K562 (cell line): ENCODE measurements at regions not wholly inside any gene's neighbourhood (a gene's known extent, or its start where the extent isn't known, plus 50 kb on each side); places are given as distances from the start of the nearest gene placed in this dataset.

Experiments used
- ATAC-seq: fragments of 200-7000 bp; cut with Tn5 transposase; 3 replicates; pipeline ENCODE4 v1.9.1; 2020; ENCODE audit warnings: moderate library complexity
- BruUV-seq: library from RNA; stranded (reverse); fragments of 400-500 nt; replicated peaks from 2 replicates; lab custom pipeline; 2021; lab: Mats Ljungman, UMichigan
- CTCF ChIA-PET: fragments of 300-600 bp; formaldehyde crosslinking; extraction: SDS; loops from one replicate; lab custom pipeline; 2021; ENCODE audit warnings: low intra/inter-chr PET ratio; lab: Yijun Ruan, JAX
- POLR2A ChIA-PET: fragments of 300-600, 350-650 bp; sonication (Branson Sonifier 250); formaldehyde crosslinking; extraction: SDS; loops from one replicate; lab custom pipeline; 2021; ENCODE audit warnings: antibody characterized with exemption, inconsistent platforms; lab: Yijun Ruan, JAX
- DNase-seq, 4 experiments: peaks; one replicate each; pipeline versions ENCODE4 v3.0.0 to v3.0.0-alpha.2; 2011 to 2018; ENCODE audit warnings: low spot score in 3 of 4, mixed read lengths in 3 of 4; ENCODE audit errors: extremely low read depth in 1 of 4
- FAIRE-seq: peaks from 2 replicates; lab custom pipeline; 2011; peaks lifted over from hg19 to GRCh38; lab: Jason Lieb, UNC
- H2AFZ ChIP-seq: 2 replicates; pipeline ENCODE4 v1.6.0; 2011; ENCODE audit warnings: low read depth, low read length, control low read depth, inconsistent platforms
- H3K27ac ChIP-seq: fragments of 200-600 bp; 3 replicates; pipeline ENCODE4 v1.8.0; 2011; ENCODE audit warnings: low read depth, mild to moderate bottlenecking, control low read depth, inconsistent platforms, low read length, moderate library complexity, mixed read lengths; ENCODE audit errors: extremely low read depth
- H3K27me3 ChIP-seq, 2 experiments: fragments of 300-600 bp in 1 of 2; 2 replicates in 1 of 2; 3 replicates in 1 of 2; pipeline versions ENCODE4 v1.6.0 to v1.8.0; 2011; ENCODE audit warnings: inconsistent platforms in 2 of 2, low read length in 2 of 2, mild to moderate bottlenecking in 1 of 2, mixed read lengths in 1 of 2, moderate library complexity in 1 of 2; ENCODE audit not compliant: control insufficient read depth in 2 of 2, insufficient read depth in 2 of 2
- H3K36me3 ChIP-seq: fragments of 300-600 bp; 3 replicates; pipeline ENCODE4 v1.8.0; 2011; ENCODE audit warnings: mild to moderate bottlenecking, low read length, inconsistent platforms; ENCODE audit not compliant: control insufficient read depth, insufficient read depth
- H3K4me1 ChIP-seq, 2 experiments: fragments of 200-600 bp in 1 of 2; replicated peaks in 1 of 2; 2 replicates in 1 of 2; 3 replicates in 1 of 2; pipeline versions ENCODE4 v1.5.1 to v1.8.0; 2011; ENCODE audit warnings: inconsistent platforms in 2 of 2, low read length in 2 of 2, mild to moderate bottlenecking in 1 of 2, mixed read lengths in 1 of 2, moderate library complexity in 1 of 2; ENCODE audit not compliant: control insufficient read depth in 2 of 2, insufficient read depth in 2 of 2
- H3K4me2 ChIP-seq: 2 replicates; pipeline ENCODE4 v1.6.1; 2011; ENCODE audit warnings: low read length, control low read depth, inconsistent platforms, mixed read lengths; ENCODE audit not compliant: insufficient read depth
- H3K4me3 ChIP-seq: fragments of 200-600 bp; sonication (generic), shearing (Covaris generic); 2 replicates; pipeline ENCODE4 v1.5.1; 2016; ENCODE audit warnings: control low read depth, inconsistent platforms
- H3K79me2 ChIP-seq: fragments of 200-600 bp; 3 replicates; pipeline ENCODE4 v1.8.0; 2011; ENCODE audit warnings: low read length, inconsistent platforms; ENCODE audit not compliant: control insufficient read depth, insufficient read depth
- H3K9ac ChIP-seq, 2 experiments: 2 replicates each; pipeline versions ENCODE4 v1.6.0 to v1.6.1; 2011; ENCODE audit warnings: low read depth in 2 of 2, low read length in 2 of 2, control low read depth in 1 of 2, inconsistent platforms in 1 of 2, mild to moderate bottlenecking in 1 of 2, mixed read lengths in 1 of 2; ENCODE audit not compliant: insufficient read depth in 1 of 2
- H3K9me1 ChIP-seq: one replicate; pipeline ENCODE4 v1.6.0; 2011; ENCODE audit warnings: inconsistent platforms, mild to moderate bottlenecking, low read length, moderate library complexity; ENCODE audit not compliant: control insufficient read depth, insufficient read depth
- H3K9me3 ChIP-seq: replicated peaks from 2 replicates; pipeline ENCODE4 v1.5.1; 2011; ENCODE audit warnings: low read depth, low read length, inconsistent platforms; ENCODE audit not compliant: control insufficient read depth, insufficient read depth
- H4K20me1 ChIP-seq: replicated peaks from 2 replicates; pipeline ENCODE4 v1.6.1; 2011; ENCODE audit warnings: low read length, inconsistent platforms, mixed read lengths; ENCODE audit not compliant: control insufficient read depth, insufficient read depth
- BCOR ChIP-seq: fragments of 450-650 bp; IDR thresholded peaks from 2 replicates; pipeline ENCODE4 v1.6.1; 2016
- BHLHE40 ChIP-seq: IDR thresholded peaks from 2 replicates; pipeline ENCODE4 v1.6.1; 2011; ENCODE audit warnings: low read length, improper control_type of control experiment
- CCAR2 ChIP-seq: fragments of 200-400 bp; formaldehyde crosslinking; IDR thresholded peaks from 2 replicates; pipeline ENCODE4 v1.6.1; 2017; ENCODE audit warnings: mild to moderate bottlenecking, low read depth, low read length
- CXXC5 ChIP-seq: fragments of 250-450 bp; sonication (Bioruptor Pico); IDR thresholded peaks from 2 replicates; pipeline ENCODE4 v1.8.0; 2022; ENCODE audit warnings: inconsistent platforms, mild to moderate bottlenecking, moderate library complexity
- E2F4 ChIP-seq: sonication (generic); formaldehyde crosslinking; IDR thresholded peaks from 2 replicates; pipeline ENCODE4 v1.8.0; 2022; ENCODE audit warnings: mild to moderate bottlenecking, low read depth, missing genetic modification reagents
- ELK3 ChIP-seq: fragments of 450-650 bp; formaldehyde crosslinking; IDR thresholded peaks from 2 replicates; pipeline ENCODE4 v1.4.0; 2020; ENCODE audit warnings: mild to moderate bottlenecking
- FUS ChIP-seq: fragments of 200-400 bp; formaldehyde crosslinking; optimal IDR thresholded peaks from 2 replicates; pipeline ENCODE3; 2017; ENCODE audit warnings: low read depth, low read length
- MAZ ChIP-seq, 2 experiments: fragments of 450-650 bp in 1 of 2; sonication (generic) in 1 of 2; formaldehyde crosslinking; IDR thresholded peaks in 1 of 2; conservative IDR thresholded peaks in 1 of 2; 2 replicates each; pipeline versions ENCODE4 v1.4.0 to v1.5.0; 2020; ENCODE audit warnings: mild to moderate bottlenecking in 1 of 2, missing genetic modification reagents in 1 of 2
- MIER1 ChIP-seq: fragments of 450-650 bp; IDR thresholded peaks from 2 replicates; pipeline ENCODE4 v1.6.1; 2016; ENCODE audit warnings: antibody characterized with exemption, mild to moderate bottlenecking, low read depth
- MTA3 ChIP-seq: fragments of 450-650 bp; formaldehyde crosslinking; IDR thresholded peaks from 2 replicates; pipeline ENCODE4 v1.6.1; 2017; ENCODE audit warnings: mild to moderate bottlenecking, borderline replicate concordance
- NCOA6 ChIP-seq: fragments of 450-650 bp; IDR thresholded peaks from 2 replicates; pipeline ENCODE4 v1.6.1; 2017; ENCODE audit warnings: mild to moderate bottlenecking
- NELFE ChIP-seq: IDR thresholded peaks from 2 replicates; pipeline ENCODE4 v1.6.1; 2011; ENCODE audit warnings: mild to moderate bottlenecking; ENCODE audit not compliant: insufficient read depth, insufficient read length
- PHB2 ChIP-seq: fragments of 450-650 bp; IDR thresholded peaks from 2 replicates; pipeline ENCODE4 v1.6.1; 2017; ENCODE audit warnings: low read depth
- SIN3B ChIP-seq: fragments of 450-650 bp; IDR thresholded peaks from 2 replicates; pipeline ENCODE4 v1.6.1; 2017; ENCODE audit warnings: low read depth, mild to moderate bottlenecking, moderate library complexity
- ZBED1 ChIP-seq: IDR thresholded peaks from 2 replicates; pipeline ENCODE4 v1.6.1; 2014
- ZC3H4 ChIP-seq: sonication (generic); formaldehyde crosslinking; IDR thresholded peaks from 2 replicates; pipeline ENCODE4 v1.9.0; 2021; ENCODE audit warnings: missing genetic modification reagents, borderline replicate concordance
- ZNF282 ChIP-seq: sonication (generic); formaldehyde crosslinking; IDR thresholded peaks from 2 replicates; pipeline ENCODE4 v1.8.1; 2023; ENCODE audit warnings: missing genetic modification reagents
- ZNF449 ChIP-seq: fragments of 250-450 bp; sonication (Bioruptor Pico); IDR thresholded peaks from 2 replicates; pipeline ENCODE4 v1.8.0; 2022; ENCODE audit warnings: moderate library complexity, mild to moderate bottlenecking, inconsistent platforms
- ZNF668 ChIP-seq: fragments of 250-450 bp; sonication (Bioruptor Pico); IDR thresholded peaks from 2 replicates; pipeline ENCODE4 v1.8.0; 2022; ENCODE audit warnings: mild to moderate bottlenecking, inconsistent platforms
- WGBS: fragments of 100-300 bp; shearing (Covaris generic); methylation state at CpG from one replicate; pipeline ENCODE4 v1.1.6; 2016; ENCODE audit warnings: low coverage, mixed read lengths; ENCODE audit not compliant: insufficient coverage; ENCODE audit errors: missing lambda C conversion rate; 5-methylcytosine and 5-hydroxymethylcytosine counted together
- in situ Hi-C: fragments of 300-500 bp; cut with MboI; formaldehyde crosslinking; loops from 4 replicates; pipeline ENCODE4 v1.15.0; 2018; ENCODE audit warnings: inconsistent platforms, mixed read lengths
- intact Hi-C: fragments of 100-400 bp; cut with micrococcal nuclease; formaldehyde crosslinking; loops from 2 replicates; pipeline ENCODE4 v1.14.2; 2022

DNA sequence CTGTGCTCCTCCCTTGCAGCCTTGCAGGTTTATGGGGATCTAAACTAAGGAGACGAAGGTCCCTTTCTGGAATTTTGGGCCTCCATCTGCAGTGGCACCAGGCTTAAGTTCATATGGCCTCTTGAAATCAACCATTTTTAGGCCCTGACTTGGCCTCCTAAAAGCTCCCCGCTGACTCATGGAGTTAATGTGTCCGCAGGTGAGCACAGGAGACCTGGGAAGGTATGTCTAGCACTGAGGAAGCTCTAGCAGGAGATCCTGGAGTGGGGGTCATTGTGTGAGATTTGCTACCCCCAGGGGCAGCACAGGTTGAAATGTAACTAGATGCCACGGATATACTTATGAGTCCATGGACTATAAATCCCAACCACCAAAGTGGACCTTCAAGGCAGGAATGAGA lies 95.9 kb upstream of the CELF4 start:
- CTCF ChIA-PET: no interaction called here
- in situ Hi-C loops: no loop called here
- Histone ChIP-seq H2AFZ (no peak overlapping the region), H4K20me1 (no peaks in the 10 kb centered on the region), H3K4me1 (no peaks in the 10 kb centered on the region; a peak in 1 of 5 replicates)
- TF ChIP-seq PHB2 (no peak), NCOA6 (no peak), CCAR2 (no peak), FUS (no peak), E2F4 (CRISPR knock-in tag) (no peak), ZNF282 (CRISPR knock-in tag) (no peak), BCOR (no peak), ZBED1 (no peak), ZNF668 (CRISPR knock-in tag) (no peak), SIN3B (no peak), ELK3 (CRISPR knock-in tag) (no peak), CXXC5 (CRISPR knock-in tag) (no peak), NELFE (no peak), ZNF449 (no peak), BHLHE40 (no peak), MIER1 (no peak), MTA3 (no peak), ZC3H4 (CRISPR knock-in tag) (no peak), MAZ (CRISPR knock-in tag; conservative IDR thresholded peaks at IDR 0.05 in 1 of 2, IDR thresholded peaks at IDR 0.05 in 1 of 2) (no peak)
- TF ChIP-seq, all 486 proteins: peak for 0
- Histone ChIP-seq H3K36me3 (no peaks in the 10 kb centered on the region), H3K27ac (no peak overlapping the region), H3K9me1 (no peaks in the 10 kb centered on the region), H3K9me3 (no peaks in the 10 kb centered on the region), H3K4me2 (no peak overlapping the region), H3K4me3 (no peak overlapping the region), H3K79me2 (no peaks in the 10 kb centered on the region), H3K9ac (no peak overlapping the region), H3K27me3 (no peaks in the 10 kb centered on the region)
- FAIRE-seq (no peak), ATAC-seq (no peak), DNase-seq (no peak)
- intact Hi-C loops: no loop called here
- POLR2A ChIA-PET: no interaction called here
- WGBS: 8% methylated on average over 4 of the region's 4 CpGs
- no TSS peak for BruUV-seq
